ENCODE measurements at regions not wholly inside any gene's neighbourhood (a gene's known extent, or its start where the extent isn't known, plus 50 kb on each side); places are given as distances from the start of the nearest gene placed in this dataset.

DNA sequence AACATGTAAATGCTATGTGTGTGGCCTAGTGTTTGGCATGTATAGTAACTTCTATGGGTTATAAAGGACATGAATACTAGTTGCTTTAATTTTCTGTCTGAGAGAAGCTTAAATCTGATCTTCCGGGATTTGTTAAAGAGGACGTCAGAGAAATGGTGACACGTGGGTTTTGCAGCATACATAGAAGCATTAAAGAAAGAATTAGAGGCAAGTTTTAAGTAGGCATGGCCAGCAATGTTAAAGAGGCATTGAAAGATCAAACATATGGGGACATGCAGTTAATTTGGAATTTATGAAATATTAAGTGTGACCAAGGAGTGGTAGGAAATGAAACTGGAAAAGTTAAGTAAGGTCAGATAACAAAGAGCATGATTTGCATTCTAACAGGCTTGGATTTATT is 311.4 kb upstream of the RIOK2 start:
- TF ChIP-seq, protein P1, sequence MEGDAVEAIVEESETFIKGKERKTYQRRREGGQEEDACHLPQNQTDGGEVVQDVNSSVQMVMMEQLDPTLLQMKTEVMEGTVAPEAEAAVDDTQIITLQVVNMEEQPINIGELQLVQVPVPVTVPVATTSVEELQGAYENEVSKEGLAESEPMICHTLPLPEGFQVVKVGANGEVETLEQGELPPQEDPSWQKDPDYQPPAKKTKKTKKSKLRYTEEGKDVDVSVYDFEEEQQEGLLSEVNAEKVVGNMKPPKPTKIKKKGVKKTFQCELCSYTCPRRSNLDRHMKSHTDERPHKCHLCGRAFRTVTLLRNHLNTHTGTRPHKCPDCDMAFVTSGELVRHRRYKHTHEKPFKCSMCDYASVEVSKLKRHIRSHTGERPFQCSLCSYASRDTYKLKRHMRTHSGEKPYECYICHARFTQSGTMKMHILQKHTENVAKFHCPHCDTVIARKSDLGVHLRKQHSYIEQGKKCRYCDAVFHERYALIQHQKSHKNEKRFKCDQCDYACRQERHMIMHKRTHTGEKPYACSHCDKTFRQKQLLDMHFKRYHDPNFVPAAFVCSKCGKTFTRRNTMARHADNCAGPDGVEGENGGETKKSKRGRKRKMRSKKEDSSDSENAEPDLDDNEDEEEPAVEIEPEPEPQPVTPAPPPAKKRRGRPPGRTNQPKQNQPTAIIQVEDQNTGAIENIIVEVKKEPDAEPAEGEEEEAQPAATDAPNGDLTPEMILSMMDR (IDR thresholded peaks at IDR 0.05) = no peak
- no peak for TF ChIP-seq POLR2A (IDR thresholded peaks at IDR 0.05)
